B cell (primary cell): ENCODE measurements at regions not wholly inside any gene's neighbourhood (a gene's known extent, or its start where the extent isn't known, plus 50 kb on each side); places are given as distances from the start of the nearest gene placed in this dataset.

Source experiments
- CTCF ChIP-seq: fragments of 200-600 bp; IDR thresholded peaks from one replicate; pipeline ENCODE4 v1.8.0; 2022; ENCODE audit warnings: antibody characterized with exemption, mild to moderate bottlenecking
- EZH2 ChIP-seq: IDR thresholded peaks from 2 replicates; pipeline ENCODE4 v1.6.1; 2012; ENCODE audit warnings: borderline replicate concordance, low read depth, mild to moderate bottlenecking, moderate library complexity, low read length; ENCODE audit not compliant: insufficient read depth, poor library complexity, severe bottlenecking

- TF ChIP-seq CTCF (no peak), EZH2 (no peak)
Measured at GRCh38 chrX:39469126-39469525, 628.6 kb downstream of the BCOR start.
